Prostate gland (tissue), 2 donors: ENCODE measurements at regions not wholly inside any gene's neighbourhood (a gene's known extent, or its start where the extent isn't known, plus 50 kb on each side); places are given as distances from the start of the nearest gene placed in this dataset.

Source experiments
- DNase-seq: peaks from one replicate; pipeline ENCODE4 v3.0.0-alpha.2; 2019; ENCODE audit warnings: low spot score
- H3K27ac ChIP-seq, 2 donors: fragments of 200-600 bp; sonication (generic); 2 replicates each; pipeline ENCODE4 v1.5.1; 2017 to 2019
- H3K27me3 ChIP-seq: fragments of 200-600 bp; sonication (generic); replicated peaks from 2 replicates; pipeline ENCODE4 v1.5.1; 2019; ENCODE audit not compliant: insufficient read depth
- H3K36me3 ChIP-seq, 2 donors: fragments of 200-600 bp; sonication (generic); 1 replicate in 1 of 2; 2 replicates in 1 of 2; pipeline versions ENCODE4 v1.5.1 to v1.8.1; 2017 to 2019
- H3K4me1 ChIP-seq: fragments of 200-600 bp; sonication (generic); replicated peaks from 2 replicates; pipeline ENCODE4 v1.5.1; 2019
- H3K4me3 ChIP-seq, 2 donors: fragments of 200-600 bp; sonication (generic); 2 replicates each; pipeline ENCODE4 v1.5.1; 2017 to 2019
- H3K9me3 ChIP-seq: fragments of 200-600 bp; sonication (generic); 2 replicates; pipeline ENCODE4 v1.5.1; 2017
- CTCF ChIP-seq, 4 experiments: fragments of 200-600 bp in 2 of 4; fragments of 450-650 bp in 2 of 4; sonication (generic) in 2 of 4; IDR thresholded peaks; 1 replicate in 3 of 4; 2 replicates in 1 of 4; pipeline ENCODE4 v1.5.1; 2016 to 2019; ENCODE audit warnings: antibody characterized with exemption in 4 of 4, mild to moderate bottlenecking in 2 of 4, moderate library complexity in 2 of 4
- POLR2A ChIP-seq: fragments of 450-650 bp; IDR thresholded peaks from one replicate; pipeline ENCODE4 v1.6.1; 2016; ENCODE audit warnings: antibody characterized with exemption, mild to moderate bottlenecking
- POLR2AphosphoS5 ChIP-seq: sonication (generic); formaldehyde crosslinking; IDR thresholded peaks from one replicate; pipeline ENCODE4 v1.6.1; 2017; ENCODE audit warnings: antibody characterized with exemption
- WGBS: methylation state at CpG from one replicate; pipeline ENCODE4 v1.1.5; 2018; 5-methylcytosine and 5-hydroxymethylcytosine counted together
- intact Hi-C: fragments of 100-400 bp; cut with DNase I; formaldehyde crosslinking; loops from one replicate; pipeline ENCODE4 v1.14.2; 2022

GRCh38 chr14:96625426-96625985, 123.3 kb downstream of the PAPOLA start:
- intact Hi-C loops, result no loop called here
- no peaks in the 10 kb centered on the region for H3K27me3 ChIP-seq
- no peak for DNase-seq
- H3K4me1 ChIP-seq, result no peaks in the 10 kb centered on the region
- H3K27ac ChIP-seq, result no peak overlapping the region
- H3K4me3 ChIP-seq, result no peak overlapping the region
- H3K36me3 ChIP-seq, result no peaks in the 10 kb centered on the region
- TF ChIP-seq POLR2A (no peak), CTCF (IDR thresholded peaks at IDR 0.05) (no peak), POLR2AphosphoS5 (no peak)
- WGBS, result 66% methylated on average over 22 of the region's 22 CpGs
- H3K9me3 ChIP-seq, result no peaks in the 10 kb centered on the region

- Histone ChIP-seq H3K27me3 (no peaks in the 10 kb centered on the region), H3K36me3 (no peaks in the 10 kb centered on the region), H3K4me1 (no peaks in the 10 kb centered on the region), H3K27ac (no peak overlapping the region), H3K4me3 (no peak overlapping the region), H3K9me3 (no peaks in the 10 kb centered on the region)
- intact Hi-C loops, result no loop called here
- TF ChIP-seq POLR2A, result no peak
- TF ChIP-seq POLR2AphosphoS5, result no peak
- TF ChIP-seq CTCF (IDR thresholded peaks at IDR 0.05), result no peak
- DNase-seq, result no peak
- 56% methylated on average over 16 of the region's 16 CpGs for WGBS
These were observed 124.1 kb downstream of the PAPOLA start for GRCh38 chr14:96626121-96626768.

GRCh38 chr14:96626916-96627315, 124.7 kb downstream of the PAPOLA start:
- TF ChIP-seq CTCF (IDR thresholded peaks at IDR 0.05), result no peak
- TF ChIP-seq POLR2A, result no peak
- TF ChIP-seq POLR2AphosphoS5, result no peak
- intact Hi-C loops, result no loop called here
- Histone ChIP-seq H3K9me3 (no peaks in the 10 kb centered on the region), H3K36me3 (no peaks in the 10 kb centered on the region), H3K4me3 (no peak overlapping the region), H3K27ac (no peak overlapping the region), H3K4me1 (no peaks in the 10 kb centered on the region), H3K27me3 (no peaks in the 10 kb centered on the region)
- no peak for DNase-seq
- WGBS, result 64% methylated on average over 14 of the region's 14 CpGs

- 42% methylated on average over 4 of the region's 4 CpGs for WGBS
- Histone ChIP-seq H3K9me3 (no peaks in the 10 kb centered on the region), H3K36me3 (no peaks in the 10 kb centered on the region), H3K27ac (no peak overlapping the region), H3K4me1 (no peaks in the 10 kb centered on the region), H3K27me3 (no peaks in the 10 kb centered on the region), H3K4me3 (no peak overlapping the region)
- no peak for DNase-seq
- intact Hi-C loops, result no loop called here
- no peak for TF ChIP-seq POLR2A
- TF ChIP-seq CTCF (IDR thresholded peaks at IDR 0.05), result no peak
- no peak for TF ChIP-seq POLR2AphosphoS5
These were observed 125.2 kb downstream of the PAPOLA start for GRCh38 chr14:96627386-96627785.
